Fibroblast of skin of left biceps (primary cell): ENCODE measurements at regions not wholly inside any gene's neighbourhood (a gene's known extent, or its start where the extent isn't known, plus 50 kb on each side); places are given as distances from the start of the nearest gene placed in this dataset.

ENCODE experiments used
- DNase-seq, 2 experiments: peaks; one replicate each; pipeline ENCODE4 v3.0.0-alpha.2; 2013; ENCODE audit warnings: low read depth in 2 of 2

- no peak for DNase-seq
Measured at GRCh38 chr13:81821259-81821658, 1480.3 kb upstream of the SPRY2 start.

- DNase-seq = no peak
Measured at GRCh38 chr13:81800433-81800832, 1459.5 kb upstream of the SPRY2 start.

DNA sequence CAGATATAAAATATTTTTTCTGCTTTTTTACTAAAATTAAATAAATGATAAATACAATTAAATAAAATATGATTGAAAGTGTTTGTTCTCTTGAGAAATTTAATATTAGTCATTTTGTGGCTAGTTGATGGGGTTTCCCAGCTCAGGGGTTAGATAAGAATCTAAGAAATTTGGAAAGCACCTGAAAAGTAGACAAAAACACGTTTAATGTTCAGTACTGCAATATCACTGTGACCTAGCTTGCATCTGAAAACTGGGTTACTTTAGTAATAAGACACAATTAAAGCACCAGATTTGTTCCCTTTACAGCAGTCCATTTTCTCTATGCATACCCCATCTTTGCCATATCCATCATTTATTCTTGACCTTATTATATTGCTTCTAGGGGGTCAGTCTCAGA is 1454.8 kb upstream of the SPRY2 start:
- DNase-seq = no peak

- DNase-seq = no peak
Measured at GRCh38 chr13:81791641-81792040, 1450.7 kb upstream of the SPRY2 start.

GRCh38 chr13:81781471-81781870 is 1440.5 kb upstream of the SPRY2 start:
- DNase-seq = no peak

DNA sequence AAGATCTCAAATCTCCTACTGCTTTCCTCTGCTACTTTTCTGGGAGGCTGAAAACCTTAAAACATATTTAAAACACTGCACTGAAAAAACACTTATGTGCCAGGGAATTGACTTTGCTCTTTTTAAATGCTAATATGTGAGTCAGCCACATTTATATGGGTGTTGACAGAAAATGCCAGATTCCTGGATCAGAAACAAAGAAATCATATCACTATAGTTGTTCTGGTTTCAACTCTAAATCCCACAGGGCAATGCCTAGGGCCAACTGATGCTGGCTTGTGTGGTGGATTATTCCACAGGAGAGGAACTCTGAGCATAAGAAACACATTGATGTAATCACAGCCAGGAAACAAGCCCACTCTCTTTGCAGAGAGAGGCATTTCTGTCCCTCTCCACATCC is 1439.0 kb upstream of the SPRY2 start:
- no peak for DNase-seq

GRCh38 chr13:81778350-81778749 is 1437.4 kb upstream of the SPRY2 start:
- DNase-seq = no peak

GRCh38 chr13:81773263-81773662 is 1432.3 kb upstream of the SPRY2 start:
- no peak for DNase-seq

- DNase-seq = no peak
Measured at GRCh38 chr13:81771951-81772350, 1431.0 kb upstream of the SPRY2 start.

DNA sequence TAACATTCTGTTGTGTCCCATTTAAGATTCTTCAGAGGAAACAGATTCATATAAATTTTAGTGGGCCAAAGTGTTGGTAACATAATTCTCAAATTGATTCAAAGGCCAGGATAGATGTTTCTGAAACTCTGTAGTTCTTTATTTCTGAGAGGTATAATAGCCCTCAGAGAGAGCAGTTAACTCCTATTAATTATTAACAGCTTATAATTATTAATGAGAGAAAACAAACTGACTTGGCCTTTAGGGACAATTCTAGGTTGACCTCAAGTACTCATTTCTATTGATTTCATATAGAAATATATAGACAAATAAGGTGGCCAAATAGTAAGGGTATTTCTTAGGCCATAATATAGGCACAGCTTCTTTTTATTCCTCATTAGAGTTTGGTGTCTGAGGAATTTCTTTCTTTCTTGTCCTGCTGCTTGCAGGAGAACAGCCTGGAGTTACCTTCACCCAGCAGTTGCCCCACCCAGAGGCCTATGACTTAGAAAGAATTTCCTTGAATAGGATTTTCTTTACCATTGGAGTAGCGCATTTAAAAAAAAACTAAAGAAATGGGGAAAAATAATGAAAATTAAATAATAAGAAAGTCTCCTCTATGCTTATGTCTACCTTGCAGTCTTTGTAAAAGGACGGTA is 1430.1 kb upstream of the SPRY2 start:
- no peak for DNase-seq

GRCh38 chr13:81762449-81762848 is 1421.5 kb upstream of the SPRY2 start:
- DNase-seq = no peak

GRCh38 chr13:81760316-81760715 is 1419.4 kb upstream of the SPRY2 start:
- no peak for DNase-seq

- no peak for DNase-seq
Measured at GRCh38 chr13:81757348-81757970, 1416.5 kb upstream of the SPRY2 start.

GRCh38 chr13:81745391-81745790 is 1404.5 kb upstream of the SPRY2 start:
- no peak for DNase-seq

- DNase-seq = no peak
Measured at GRCh38 chr13:81738364-81738763, 1397.4 kb upstream of the SPRY2 start.

DNA sequence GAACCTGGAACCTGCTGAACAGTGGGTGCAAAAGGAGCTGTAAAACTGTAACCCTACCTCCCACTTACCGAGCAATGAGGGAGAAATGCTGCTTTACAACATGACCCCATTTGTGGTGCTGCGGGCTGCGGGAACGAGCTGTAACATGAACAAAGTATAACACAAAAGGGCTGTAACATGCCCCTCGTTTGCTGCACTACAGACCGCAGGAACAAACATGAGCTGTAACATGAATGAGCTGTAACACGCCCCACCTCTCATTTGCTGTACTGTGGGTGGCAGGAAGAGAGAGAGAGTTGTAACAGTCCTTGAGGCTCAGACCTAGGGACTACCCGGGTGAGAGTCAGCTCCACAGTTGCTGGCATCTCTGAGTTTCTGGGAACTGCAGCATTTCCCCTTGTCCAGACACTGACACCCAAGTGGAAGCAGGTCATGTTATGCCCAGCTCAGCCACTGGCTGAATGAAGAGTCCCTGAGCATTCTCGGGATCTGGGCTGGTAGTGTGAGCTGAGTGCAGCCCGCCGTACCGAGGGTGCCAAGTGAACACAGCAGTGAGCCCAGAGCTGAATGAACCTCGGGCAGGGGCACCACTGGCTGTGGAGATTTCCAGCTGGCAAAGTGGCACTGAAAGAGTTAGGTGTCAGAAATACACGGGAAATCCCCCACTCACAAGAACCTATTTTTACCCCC is 1385.3 kb upstream of the SPRY2 start:
- no peak for DNase-seq

GRCh38 chr13:81722456-81722855 is 1381.5 kb upstream of the SPRY2 start:
- DNase-seq = no peak

DNA sequence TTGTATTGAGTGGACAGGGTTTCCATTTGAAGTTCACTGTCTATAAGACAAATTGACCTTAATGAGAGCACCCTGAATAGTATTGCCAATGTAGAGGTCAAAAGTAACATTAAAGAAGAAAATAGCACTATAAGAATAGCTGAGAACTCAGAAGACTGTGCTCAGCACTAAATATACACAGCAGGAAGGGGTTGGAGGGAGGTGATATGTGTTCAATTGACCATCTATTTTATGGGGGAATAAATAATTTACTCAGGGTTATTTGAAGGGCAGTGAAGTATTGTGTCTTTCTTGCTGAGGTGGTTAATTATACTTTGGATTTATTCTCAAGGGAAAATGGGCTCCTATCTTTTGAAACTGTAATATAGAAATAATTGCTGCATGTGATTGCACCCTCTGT is 1380.5 kb upstream of the SPRY2 start:
- DNase-seq = no peak

DNA sequence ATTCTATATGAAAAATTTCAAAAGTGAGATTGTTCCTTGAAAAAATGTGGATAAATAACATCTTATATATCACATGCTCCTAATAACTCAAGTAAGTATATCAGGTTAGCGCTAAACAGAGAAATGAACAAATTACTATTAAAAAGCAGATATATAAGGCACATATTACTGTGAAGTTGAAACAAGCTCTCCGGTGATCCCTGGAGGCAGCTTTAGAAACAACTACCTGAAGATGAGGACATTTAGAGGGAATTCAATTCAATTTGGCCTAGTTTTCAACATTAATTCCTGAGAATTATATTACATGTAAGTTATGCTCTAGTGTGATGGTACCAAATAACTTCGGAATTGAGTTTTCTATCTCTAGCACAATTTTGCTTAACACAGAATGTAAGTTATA is 1373.6 kb upstream of the SPRY2 start:
- DNase-seq = no peak

DNA sequence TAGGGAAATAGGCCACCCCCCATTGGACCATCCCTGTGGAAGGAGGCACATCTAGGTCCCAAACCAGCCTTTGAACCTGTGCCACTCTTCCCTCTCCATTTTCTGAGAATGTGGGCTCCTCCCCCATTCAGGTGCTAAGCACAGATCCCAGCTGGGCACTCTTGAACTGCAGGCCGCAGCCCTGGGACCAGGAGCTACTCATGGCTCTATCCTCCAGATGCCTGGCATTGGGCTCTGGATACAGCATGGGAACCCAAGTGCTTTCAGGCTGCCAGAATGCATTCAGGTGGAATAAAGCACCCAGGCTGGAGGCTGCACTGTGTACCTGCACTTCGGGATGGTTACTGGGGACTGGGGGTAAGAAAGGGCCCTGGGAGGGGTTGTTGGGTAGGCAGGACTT is 1372.3 kb upstream of the SPRY2 start:
- DNase-seq = no peak

DNA sequence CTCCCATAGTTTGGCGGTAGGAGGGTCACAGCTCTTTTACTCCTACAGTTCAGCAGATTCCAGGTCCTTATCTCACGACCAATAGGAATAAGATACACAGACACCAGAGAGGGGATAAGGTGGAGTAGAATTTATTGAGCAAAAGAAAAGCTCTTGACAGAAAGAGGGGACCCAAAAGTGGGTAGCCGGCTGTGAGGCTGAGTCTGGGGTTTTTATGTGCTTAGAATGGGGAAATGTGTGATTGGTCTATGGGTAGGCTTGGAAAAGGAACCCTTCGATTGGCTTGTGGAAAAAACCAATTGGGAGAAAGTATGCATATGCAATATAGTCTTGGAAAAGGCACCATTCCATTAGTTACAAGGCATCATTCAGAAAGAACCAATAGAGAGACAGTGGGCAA is 1356.9 kb upstream of the SPRY2 start:
- DNase-seq = no peak

- DNase-seq = no peak
Measured at GRCh38 chr13:81686877-81687276, 1346.0 kb upstream of the SPRY2 start.

DNA sequence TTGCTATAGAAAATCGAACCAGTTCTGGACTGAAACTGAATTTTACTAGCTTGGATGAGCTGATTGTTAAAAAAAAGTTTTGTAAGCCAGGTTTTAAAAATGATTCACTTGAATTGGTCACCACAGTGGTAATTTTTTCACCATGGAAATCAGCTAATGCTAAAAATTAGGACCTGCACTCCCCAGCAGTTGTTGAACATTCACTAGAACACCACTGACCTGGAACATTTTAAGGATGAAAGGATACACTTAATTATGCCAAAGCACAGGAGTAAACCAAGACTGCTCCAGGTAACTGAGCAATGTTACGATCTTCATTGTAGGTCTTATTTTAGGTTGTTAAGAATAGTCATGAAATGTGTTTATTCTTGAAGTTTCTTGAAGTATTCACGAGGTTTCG is 1342.6 kb upstream of the SPRY2 start:
- DNase-seq = no peak
